GM19395 (cell line): ENCODE measurements at regions not wholly inside any gene's neighbourhood (a gene's known extent, or its start where the extent isn't known, plus 50 kb on each side); places are given as distances from the start of the nearest gene placed in this dataset.
A peak's percentile ranks its signal among the peaks of the same experiment; 100 is the strongest.
"Not testable (repeated sequence)": the region's sequence is repeated elsewhere in the genome, so short reads cannot be mapped to it uniquely, and the experiment has no call there.

ENCODE experiments used
- ATAC-seq: cut with Tn5 transposase; IDR thresholded peaks from one replicate; pipeline ENCODE4 v1.9.1; 2021; ENCODE audit warnings: mild to moderate bottlenecking, moderate library complexity; ENCODE audit not compliant: unreplicated experiment

DNA sequence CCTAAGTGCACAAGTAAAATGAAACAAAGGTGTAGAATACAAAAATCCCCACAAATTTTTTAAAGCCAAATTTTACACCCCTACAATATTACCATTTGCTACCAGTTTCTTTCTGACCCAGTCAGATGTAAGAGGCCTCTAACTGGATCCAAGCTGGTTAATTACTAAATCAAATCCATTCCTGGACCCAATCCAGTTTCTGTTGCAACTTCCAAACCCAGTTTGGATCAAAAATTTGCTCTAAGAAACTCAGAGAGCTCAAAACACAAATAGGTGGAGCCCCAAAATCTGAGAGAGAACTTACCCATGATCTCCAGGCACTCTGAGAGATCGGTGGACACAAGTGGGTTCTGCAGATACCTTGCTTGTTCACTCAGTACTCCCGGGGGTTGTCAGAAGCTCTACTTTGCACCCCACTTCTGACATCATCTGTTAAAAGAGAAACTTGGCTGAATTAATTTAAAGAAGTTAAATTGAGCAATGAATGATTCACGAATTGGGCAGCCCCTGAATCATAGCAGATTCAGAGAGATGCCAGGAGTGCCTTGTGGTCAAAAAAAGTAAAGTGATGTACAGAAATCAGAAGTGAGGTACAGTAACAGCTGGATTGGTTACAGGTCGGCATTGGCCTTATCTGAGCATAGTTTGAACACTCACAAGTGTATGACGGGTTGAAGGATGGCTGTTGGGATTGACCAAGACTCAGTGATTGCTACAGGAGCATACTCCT lies 448.0 kb downstream of the KCNT2 start:
- no peak for ATAC-seq

DNA sequence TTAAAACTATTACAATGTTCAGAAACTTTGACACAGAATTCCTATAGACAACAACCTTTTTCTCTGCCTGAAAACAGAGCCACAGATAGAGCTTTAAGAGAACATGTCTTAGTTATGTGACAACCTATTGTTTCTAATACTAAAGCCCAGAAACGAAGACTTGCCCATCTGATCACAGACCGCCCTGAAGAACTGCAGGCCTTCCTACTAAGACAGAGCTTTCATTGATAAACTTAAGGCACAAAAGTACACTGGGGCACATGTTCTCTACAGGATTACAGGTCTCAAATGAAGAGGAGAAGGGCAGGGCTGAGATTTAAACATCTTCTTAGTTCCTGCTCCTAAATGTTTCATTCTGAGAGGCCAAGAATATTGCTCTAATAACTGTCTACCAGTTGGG lies 452.7 kb downstream of the KCNT2 start:
- no peak for ATAC-seq

DNA sequence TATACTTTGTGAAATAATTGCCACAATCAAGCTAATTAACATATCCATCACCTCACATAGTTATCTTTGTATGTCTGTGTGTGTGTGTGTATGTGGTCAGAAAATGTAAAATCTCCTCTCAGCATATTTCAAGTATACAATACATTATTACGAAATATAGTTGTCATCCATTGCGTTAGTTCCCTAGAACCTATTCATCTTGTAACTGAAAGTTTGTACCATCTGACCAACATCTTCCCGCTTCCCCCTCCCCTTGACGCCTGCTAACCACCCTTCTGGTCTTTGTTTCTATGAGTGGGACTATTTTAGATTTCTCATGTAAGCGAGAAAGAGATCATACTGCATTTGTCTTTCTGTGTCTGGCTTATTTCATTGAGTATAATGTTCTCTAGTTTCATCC lies 455.3 kb downstream of the KCNT2 start:
- no peak for ATAC-seq

DNA sequence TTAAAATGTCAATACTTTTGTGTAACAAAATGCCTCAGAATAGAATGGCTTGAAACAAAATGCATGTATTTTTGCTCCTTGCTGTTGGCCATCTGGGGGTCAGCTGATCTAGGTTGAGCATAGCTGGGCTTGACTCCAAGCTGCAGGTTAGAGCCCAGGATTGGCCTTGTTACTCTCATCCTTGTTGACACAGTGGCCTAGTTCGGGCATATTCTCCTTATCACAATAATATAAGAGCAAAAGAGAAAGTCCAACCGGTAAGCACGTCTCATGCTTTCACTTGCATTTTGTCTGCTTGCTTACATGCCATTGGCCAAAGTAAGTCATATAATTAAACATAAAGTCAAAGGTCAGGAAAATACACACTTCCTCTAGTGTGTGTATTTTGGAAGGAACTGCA lies 456.2 kb downstream of the KCNT2 start:
- no peak for ATAC-seq

DNA sequence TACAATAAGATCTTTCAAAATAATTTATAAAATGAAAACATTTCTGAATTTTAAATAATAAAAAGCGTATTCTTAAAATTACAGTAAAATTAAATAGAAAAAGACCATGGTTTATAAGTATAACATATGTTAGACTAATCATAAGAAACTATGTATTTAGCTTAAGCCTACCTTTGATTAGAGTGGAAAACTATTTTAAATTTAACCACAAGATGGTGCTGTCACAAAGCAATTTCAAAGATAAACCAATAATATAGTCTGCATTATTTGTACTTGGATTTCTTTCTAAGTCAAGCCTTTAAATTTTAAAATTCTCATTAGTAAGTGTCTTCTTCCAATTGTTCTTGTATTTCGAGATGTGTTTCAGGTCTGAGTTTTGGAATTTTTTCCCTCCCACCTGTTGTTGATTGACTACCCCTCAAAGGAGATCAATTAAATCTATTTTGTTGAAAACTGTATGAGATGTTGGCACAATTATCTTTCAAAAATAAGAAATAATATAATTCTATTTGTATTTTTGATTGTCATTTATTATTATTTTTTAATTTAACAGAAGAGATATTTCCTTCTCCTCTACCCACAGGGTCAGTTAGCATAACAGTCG lies 459.8 kb downstream of the KCNT2 start:
- ATAC-seq, result peak; percentile 67

DNA sequence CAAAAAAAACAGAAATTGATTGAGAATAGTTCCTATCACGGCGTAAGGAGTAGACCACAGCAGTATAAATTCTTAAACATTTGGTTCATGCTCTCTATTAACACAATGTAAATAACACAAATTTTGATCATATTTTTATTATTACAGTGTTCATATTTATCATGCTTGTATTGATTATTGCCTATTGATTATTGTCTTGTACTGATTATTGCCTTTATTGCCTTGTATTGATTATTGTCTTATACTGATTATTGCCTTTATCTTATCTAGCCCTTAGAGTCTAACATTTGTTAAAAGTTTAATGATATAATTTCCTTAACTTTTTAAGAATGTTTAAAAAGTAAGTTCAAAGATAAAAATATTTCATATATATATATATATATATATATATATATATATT lies 460.7 kb downstream of the KCNT2 start:
- no peak for ATAC-seq

DNA sequence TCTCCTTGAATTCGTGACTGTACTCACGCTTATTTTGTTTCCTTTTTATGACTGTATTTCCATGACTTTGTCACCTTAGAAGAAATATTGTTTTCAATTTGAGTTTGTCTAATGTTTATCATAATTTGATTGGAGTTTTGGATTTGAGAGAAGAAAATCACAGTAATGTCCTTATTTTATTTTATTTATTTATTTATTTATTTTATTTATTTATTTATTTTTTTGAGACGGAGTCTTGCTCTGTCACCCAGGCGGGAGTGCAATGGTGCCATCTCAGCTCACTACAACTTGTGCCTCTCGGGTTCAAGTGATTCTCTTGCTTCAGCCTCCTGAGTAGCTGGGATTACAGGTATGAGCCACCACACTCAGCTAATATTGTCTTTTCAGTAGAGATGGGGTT lies 463.1 kb downstream of the KCNT2 start:
- ATAC-seq, result not testable (repeated sequence)

DNA sequence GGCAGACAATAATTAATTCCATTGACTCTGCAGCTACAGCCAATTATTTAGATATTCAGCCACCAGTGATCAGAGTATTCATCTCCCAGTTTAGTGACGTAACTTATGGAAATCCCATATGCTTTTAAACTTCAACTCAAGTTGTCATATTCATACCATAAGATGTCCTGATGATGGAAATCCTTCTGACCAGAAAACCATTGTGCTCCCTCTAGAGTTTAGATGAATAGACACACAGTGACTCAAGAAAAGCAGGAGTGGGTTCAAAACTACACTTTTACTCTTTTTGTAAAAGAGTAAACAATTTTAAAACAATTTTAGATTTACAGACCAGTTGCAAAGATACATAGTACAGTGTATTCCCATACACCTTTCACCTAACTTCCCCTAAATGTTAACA lies 463.7 kb downstream of the KCNT2 start:
- ATAC-seq, result no peak

DNA sequence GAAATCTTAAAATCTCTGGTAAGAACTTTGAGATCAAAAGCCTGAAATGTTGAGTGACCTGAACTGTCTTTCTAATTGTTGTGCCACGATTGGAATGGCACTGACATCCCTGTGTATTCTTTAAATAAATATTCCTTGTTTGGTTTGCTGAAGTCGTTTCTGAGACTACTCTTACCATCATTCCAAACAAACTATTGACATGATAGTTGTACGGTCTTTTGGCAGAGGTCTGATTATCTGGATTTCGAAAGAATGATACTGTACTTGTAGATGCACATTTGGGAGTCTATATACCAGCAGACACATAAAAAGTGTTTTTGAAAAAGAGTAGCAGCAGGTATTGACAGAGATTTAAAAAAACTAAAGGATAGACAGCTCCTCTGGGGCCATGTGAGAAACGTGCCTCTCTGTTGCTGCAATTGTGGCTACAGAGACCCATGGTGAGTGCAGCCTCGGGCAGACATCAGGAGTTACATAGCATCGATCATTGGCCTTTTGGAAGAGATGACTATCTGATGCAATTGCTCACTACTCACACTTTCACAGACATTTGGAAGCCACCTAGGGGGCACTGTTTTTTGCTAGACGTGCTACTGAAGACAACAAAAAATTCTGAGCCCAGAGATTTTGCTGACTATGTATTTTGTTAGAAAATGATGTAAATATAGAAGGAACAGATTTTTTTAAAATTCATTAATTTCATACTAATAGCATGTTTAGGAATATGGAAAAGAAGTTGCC lies 464.5 kb downstream of the KCNT2 start:
- no peak for ATAC-seq

DNA sequence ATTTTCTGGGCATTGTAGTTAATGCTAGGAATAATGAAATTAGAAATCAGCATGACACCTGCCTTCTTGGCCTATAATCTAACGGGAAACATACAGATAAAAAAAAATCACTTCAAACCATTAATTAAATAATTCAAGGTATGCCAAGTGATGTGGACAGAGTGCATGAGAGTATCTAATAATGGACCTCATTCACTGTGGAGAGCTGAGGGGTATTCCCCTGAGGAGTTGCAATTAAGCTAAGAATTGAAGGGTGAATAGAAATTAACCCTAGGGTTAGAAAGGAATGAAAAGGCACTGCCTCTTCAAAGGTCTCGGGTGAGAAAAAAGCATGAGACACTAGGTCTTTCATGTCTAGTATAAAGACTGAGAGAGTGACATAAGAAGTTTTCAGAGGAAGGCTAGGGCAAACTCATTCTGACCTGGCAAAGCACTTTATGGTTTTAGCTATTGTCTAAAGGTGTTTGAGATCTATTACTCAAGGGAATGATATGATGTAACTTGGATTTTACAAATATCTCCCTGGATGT lies 466.1 kb downstream of the KCNT2 start:
- no peak for ATAC-seq

DNA sequence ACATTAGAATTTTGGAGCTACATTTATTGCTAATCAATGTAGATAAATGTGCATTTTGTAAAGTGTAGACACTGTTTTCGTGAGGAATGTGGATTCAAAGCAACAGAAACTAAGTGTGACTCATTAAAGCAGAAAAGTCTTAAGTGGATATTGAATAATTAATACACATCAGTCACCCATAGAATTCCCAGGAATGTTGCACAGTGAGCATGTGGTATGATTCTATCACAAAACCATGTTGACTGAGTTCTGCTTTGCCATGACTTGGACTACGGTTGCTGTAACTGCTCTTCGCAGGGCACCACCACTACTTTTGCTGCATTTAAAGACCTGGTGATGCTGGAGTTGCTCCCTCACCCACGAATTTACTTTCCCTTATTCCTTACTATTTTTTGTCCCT lies 471.8 kb downstream of the KCNT2 start:
- no peak for ATAC-seq

DNA sequence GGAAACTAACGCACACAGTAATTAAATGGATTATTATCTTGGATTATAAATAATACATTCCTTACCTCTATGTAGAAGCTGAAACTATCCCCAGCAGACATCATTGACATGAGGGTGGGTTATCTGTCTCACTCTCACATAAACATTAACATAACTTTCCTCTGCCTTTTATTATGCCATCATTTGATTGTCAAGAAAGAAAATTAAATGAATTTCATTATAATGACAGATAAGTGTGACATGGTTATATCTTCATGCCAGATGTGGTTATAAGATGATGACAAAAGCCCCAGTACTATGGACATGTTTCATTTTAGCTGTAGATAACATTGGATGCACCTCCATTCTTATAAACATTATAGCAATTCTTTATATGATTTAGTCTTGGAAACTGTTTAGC lies 476.5 kb downstream of the KCNT2 start:
- no peak for ATAC-seq

DNA sequence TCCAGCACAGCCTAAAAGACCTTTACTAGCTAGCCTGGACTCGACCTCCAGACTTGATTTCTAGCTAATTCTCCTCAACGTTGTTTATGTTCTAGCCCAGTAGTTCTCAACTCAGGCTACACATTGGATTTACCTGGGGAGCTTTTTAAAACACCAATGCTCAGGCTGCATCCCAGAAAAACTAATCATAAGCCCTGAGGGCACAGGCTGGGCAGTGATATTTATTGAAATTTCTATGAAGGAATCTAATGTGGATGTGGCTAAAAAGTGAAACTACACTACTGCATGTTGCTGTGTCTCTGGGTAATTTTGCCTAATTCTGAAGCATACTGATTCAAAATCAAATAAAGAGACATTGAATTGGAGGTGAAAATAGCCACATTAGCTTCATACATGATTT lies 479.4 kb downstream of the KCNT2 start:
- no peak for ATAC-seq

DNA sequence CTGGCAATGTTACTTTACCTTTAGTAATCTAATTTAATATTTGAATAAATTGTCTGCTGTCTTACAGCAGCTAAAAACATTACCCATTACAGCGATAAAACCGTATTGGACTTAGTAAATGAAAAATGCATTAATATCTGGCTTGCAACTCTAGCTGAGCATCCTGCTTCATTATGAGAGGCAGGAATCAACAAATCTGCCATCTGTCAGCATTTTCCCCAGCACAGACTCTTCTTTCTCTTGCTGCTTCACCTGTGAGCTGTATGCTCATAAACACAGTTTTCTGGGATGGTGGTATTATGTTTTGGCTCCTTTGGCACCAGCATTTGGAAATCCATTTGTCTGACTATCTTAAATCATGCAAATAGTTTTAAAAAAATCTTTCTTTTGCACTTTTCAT lies 487.1 kb downstream of the KCNT2 start:
- ATAC-seq, result no peak

DNA sequence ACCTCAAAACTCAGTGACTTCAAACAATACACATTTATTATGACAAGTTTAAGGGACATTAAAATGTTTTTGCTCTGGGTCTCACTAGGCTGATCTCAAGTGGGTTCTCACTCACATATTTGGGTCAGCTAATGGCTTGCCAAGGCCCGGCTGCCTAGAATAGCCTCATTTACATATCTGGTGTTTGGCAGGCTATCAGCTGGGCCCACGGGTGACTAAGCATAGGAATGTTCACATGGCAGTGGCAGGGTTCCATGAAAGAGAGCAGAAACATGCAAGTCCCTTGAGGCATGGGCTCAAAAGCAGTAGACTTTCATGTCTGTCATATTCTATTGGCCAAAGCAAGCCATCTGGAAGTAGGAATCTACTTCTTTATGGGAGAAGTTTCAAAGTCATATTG lies 492.6 kb downstream of the KCNT2 start:
- no peak for ATAC-seq

DNA sequence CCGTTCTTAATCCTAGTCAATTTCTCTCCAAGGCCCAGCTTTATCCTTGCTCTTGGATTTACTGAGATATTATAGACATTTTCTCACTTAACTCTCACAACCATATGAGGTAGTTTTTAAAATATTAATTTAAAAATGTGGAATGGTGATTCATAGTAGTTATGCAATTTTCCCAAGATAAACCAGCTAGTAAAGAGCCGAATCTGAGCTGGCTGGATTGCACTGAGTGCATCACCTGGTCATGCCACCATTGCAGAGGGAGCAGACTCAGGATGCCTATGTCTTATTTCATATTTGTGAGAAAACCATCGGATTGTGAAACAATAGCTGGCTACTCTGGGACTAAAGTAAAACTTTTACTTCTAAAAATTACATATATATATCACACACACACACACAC lies 494.0 kb downstream of the KCNT2 start:
- ATAC-seq, result no peak

DNA sequence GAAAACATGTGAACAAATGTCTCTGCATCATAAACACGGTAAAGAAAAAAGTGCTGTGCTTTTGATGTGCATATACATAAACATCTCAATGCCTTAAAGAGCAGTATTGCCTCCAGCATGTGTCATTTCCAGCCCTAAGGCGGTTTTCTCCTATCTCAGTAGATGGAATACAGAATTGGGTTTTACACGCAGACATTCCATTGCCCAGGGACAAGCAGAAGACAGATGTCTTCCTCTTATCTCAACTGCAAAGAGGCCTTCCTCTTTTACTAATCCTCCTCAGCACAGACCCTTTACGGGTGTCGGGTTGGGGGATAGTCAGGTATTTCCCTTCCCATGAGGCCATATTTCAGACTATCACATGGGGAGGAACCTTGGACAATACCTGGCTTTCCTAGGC lies 499.2 kb downstream of the KCNT2 start:
- not testable (repeated sequence) for ATAC-seq

DNA sequence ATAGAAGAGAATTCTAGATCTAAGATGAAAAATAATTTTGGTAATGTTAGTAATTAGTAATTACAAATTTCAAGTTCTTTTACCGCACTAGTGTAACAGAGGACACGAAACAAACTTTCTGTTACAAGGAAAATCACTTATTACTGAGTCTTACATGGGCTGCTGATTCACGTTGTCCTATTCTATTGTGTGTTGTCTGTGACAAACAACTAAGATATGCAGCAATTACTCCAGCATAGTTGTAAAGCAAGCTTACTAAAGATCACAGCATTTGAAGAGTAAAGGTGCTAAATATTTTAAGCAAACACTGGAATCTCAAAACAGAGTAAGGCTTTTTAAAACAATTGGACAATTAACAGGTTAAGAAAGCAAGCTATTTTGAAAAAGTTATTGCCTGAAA lies 502.3 kb downstream of the KCNT2 start:
- no peak for ATAC-seq

DNA sequence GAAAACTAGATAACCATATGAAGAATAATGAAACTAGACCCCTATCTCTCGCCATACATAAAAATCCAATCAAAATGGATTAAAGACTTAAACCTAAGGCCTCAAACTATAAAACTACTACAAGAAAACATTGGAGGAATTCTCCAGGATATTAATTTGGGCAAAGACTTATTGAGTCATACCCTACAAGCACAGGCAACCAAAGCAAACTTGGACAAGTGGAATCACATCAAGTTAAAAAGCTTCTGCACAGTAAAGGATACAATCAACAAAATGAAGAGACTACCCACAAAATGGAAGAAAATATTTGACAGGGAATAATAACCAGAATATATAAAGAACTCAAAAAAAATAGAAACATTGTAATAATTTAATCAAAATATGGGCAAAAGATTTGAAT lies 505.4 kb downstream of the KCNT2 start:
- no peak for ATAC-seq

DNA sequence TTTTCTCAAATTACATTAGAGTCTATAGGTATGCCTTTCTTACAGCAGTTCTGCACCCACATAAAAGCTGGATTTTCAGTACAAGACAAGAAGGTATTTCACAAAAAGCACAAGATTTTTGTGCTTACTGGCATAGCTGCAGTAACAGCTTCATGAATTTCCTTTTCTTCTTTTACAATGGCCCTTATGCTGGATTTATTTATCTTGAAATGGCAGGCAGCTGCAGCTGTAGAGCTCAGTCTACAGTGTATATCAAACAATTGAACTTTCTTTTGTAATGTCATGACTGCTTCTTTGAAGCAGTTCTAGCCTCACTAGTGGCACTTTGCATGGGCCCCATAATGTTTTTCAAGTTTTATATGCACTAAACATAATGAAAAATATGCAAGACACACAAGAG lies 510.2 kb downstream of the KCNT2 start:
- ATAC-seq, result no peak

DNA sequence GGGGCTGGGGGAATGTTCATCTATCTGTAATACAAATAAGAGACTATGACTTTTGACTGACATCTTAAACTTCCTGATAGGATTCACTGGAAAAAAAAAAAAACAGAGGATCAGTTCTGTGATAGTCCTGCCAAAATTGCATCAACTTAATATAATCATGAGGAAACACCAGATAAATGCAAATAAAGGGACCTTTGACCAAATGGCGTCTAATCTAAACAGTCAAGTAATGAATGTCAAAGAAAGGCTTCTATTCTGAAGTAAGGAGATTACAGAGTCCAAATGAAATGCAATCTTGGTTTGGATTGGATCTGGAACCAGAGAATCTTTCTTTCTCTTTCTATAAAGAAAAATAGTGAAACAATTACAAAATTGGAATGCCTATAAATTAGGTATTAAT lies 513.4 kb downstream of the KCNT2 start:
- ATAC-seq, result no peak
